ENCODE measurements at regions not wholly inside any gene's neighbourhood (a gene's known extent, or its start where the extent isn't known, plus 50 kb on each side); places are given as distances from the start of the nearest gene placed in this dataset.

GRCh38 chr13:85461621-85462020, 337.6 kb downstream of the SLITRK6 start:
- Mint-ChIP-seq H3K4me3 (no peak overlapping the region), H3K27me3 (ENCODE audit: low read depth) (no peaks in the 10 kb centered on the region), H3K9me3 (peaks cover 34% of the 10 kb centered on the region), H3K27ac (no peak overlapping the region), H3K4me1 (no peaks in the 10 kb centered on the region), H3K36me3 (peaks cover 36% of the 10 kb centered on the region)
- ChIA-PET POLR2A (no interaction called here), CTCF (no interaction called here)
- no peak for TF ChIP-seq CREB1 (CRISPR knock-in tag; IDR thresholded peaks at IDR 0.05)
- no peak for TF ChIP-seq FOXP1 (CRISPR knock-in tag; IDR thresholded peaks at IDR 0.05; ENCODE audit: borderline replicate concordance)
- no peak for TF ChIP-seq ELF4 (CRISPR knock-in tag; IDR thresholded peaks at IDR 0.05; ENCODE audit: low read depth)
- no peak for TF ChIP-seq ZMAT4 (CRISPR knock-in tag; IDR thresholded peaks at IDR 0.05)
- TF ChIP-seq ZNF416 (CRISPR knock-in tag; IDR thresholded peaks at IDR 0.05): no peak
- TF ChIP-seq STAT6 (CRISPR knock-in tag; conservative IDR thresholded peaks at IDR 0.05; ENCODE audit: low read depth): no peak
- TF ChIP-seq MAX (CRISPR knock-in tag; IDR thresholded peaks at IDR 0.05): no peak
- no peak for TF ChIP-seq NFYB (CRISPR knock-in tag; conservative IDR thresholded peaks at IDR 0.05; ENCODE audit: low read depth)
- no peak for TF ChIP-seq NFATC4 (CRISPR knock-in tag; IDR thresholded peaks at IDR 0.05)
- TF ChIP-seq NR1H2 (CRISPR knock-in tag; IDR thresholded peaks at IDR 0.05): no peak
- no peak for TF ChIP-seq FOXP4 (CRISPR knock-in tag; IDR thresholded peaks at IDR 0.05)
- TF ChIP-seq NFE2L1 (CRISPR knock-in tag; IDR thresholded peaks at IDR 0.05): no peak
- no peak for TF ChIP-seq ZSCAN18 (CRISPR knock-in tag; IDR thresholded peaks at IDR 0.05)
- TF ChIP-seq ZNF671 (CRISPR knock-in tag; IDR thresholded peaks at IDR 0.05): no peak
- no peak for TF ChIP-seq PREB (CRISPR knock-in tag; IDR thresholded peaks at IDR 0.05; ENCODE audit: borderline replicate concordance)
- TF ChIP-seq AR (CRISPR knock-in tag; IDR thresholded peaks at IDR 0.05): no peak
- TF ChIP-seq SOX15 (CRISPR knock-in tag; IDR thresholded peaks at IDR 0.05): no peak
- DNase-seq (ENCODE audit: low spot score): no peak
- ATAC-seq: no peak
